Ovary (tissue), 3 donors: ENCODE measurements at regions not wholly inside any gene's neighbourhood (a gene's known extent, or its start where the extent isn't known, plus 50 kb on each side); places are given as distances from the start of the nearest gene placed in this dataset.

Source experiments
- EP300 ChIP-seq: sonication (generic); formaldehyde crosslinking; IDR thresholded peaks from one replicate; pipeline ENCODE4 v1.6.1; 2017; ENCODE audit warnings: antibody characterized with exemption
- POLR2A ChIP-seq: fragments of 450-650 bp; IDR thresholded peaks from one replicate; pipeline ENCODE4 v1.6.1; 2017; ENCODE audit warnings: antibody characterized with exemption, mild to moderate bottlenecking, moderate library complexity
- TF ChIP-seq, protein P1 (sequence below), 3 donors: fragments of 450-650 bp in 2 of 3; fragments of 200-600 bp in 1 of 3; IDR thresholded peaks; one replicate each; pipeline versions ENCODE4 v1.5.1 to v1.8.0; 2016 to 2022; ENCODE audit warnings: antibody characterized with exemption in 3 of 3, mild to moderate bottlenecking in 1 of 3
- donor health status: DM: no; HTN: no; CAD: no.

DNA sequence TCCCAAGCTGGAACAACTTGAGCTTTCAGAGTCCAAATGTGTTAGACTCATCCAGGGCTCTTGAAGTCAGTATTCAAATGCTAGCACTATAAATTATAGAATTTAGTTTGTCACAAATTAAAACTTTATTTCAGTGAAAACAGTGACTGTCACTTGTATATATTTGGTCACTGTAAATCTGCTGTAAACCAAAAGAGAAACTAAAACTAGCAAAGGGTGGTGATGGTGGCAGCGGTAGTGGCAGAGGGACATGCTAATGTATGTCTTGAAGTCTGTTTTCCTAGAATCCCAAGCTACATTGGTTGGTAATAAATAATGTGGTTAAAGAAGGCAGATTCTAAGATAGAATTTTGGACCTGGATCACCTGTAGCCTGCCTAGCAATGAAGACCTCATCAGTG, 140.4 kb upstream of the CENPW start:
- TF ChIP-seq, protein P1, sequence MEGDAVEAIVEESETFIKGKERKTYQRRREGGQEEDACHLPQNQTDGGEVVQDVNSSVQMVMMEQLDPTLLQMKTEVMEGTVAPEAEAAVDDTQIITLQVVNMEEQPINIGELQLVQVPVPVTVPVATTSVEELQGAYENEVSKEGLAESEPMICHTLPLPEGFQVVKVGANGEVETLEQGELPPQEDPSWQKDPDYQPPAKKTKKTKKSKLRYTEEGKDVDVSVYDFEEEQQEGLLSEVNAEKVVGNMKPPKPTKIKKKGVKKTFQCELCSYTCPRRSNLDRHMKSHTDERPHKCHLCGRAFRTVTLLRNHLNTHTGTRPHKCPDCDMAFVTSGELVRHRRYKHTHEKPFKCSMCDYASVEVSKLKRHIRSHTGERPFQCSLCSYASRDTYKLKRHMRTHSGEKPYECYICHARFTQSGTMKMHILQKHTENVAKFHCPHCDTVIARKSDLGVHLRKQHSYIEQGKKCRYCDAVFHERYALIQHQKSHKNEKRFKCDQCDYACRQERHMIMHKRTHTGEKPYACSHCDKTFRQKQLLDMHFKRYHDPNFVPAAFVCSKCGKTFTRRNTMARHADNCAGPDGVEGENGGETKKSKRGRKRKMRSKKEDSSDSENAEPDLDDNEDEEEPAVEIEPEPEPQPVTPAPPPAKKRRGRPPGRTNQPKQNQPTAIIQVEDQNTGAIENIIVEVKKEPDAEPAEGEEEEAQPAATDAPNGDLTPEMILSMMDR (IDR thresholded peaks at IDR 0.05) = no peak
- TF ChIP-seq POLR2A (no peak), EP300 (no peak)
